Heart right ventricle (tissue), 16 donors: ENCODE measurements at regions not wholly inside any gene's neighbourhood (a gene's known extent, or its start where the extent isn't known, plus 50 kb on each side); places are given as distances from the start of the nearest gene placed in this dataset.

Experiments used
- ATAC-seq, 8 donors: fragments of 200-7000 bp; cut with Tn5 transposase; one replicate each; pipeline ENCODE4 v1.9.1; 2020; ENCODE audit warnings: mild to moderate bottlenecking in 8 of 8, moderate library complexity in 8 of 8, moderate number of reproducible peaks in 1 of 8
- DNase-seq, 2 donors: peaks; one replicate each; pipeline ENCODE4 v3.0.0-alpha.2; 2020
- H3K27ac ChIP-seq, 10 donors: fragments of 200-600 bp; sonication (generic) in 2 of 10; one replicate each; pipeline versions ENCODE4 v1.5.0 to v1.8.0; 2020 to 2022; ENCODE audit warnings: mild to moderate bottlenecking in 3 of 10
- H3K27me3 ChIP-seq, 7 donors: fragments of 200-600 bp; one replicate each; pipeline ENCODE4 v1.8.0; 2021 to 2022; ENCODE audit warnings: mild to moderate bottlenecking in 2 of 7
- H3K36me3 ChIP-seq, 9 donors: fragments of 200-600 bp; sonication (generic) in 1 of 9; one replicate each; pipeline versions ENCODE4 v1.5.0 to v1.8.0; 2020 to 2022; ENCODE audit warnings: mild to moderate bottlenecking in 2 of 9
- H3K4me1 ChIP-seq, 9 donors: fragments of 200-600 bp; sonication (generic) in 1 of 9; one replicate each; pipeline versions ENCODE4 v1.5.0 to v1.8.0; 2020 to 2022; ENCODE audit warnings: mild to moderate bottlenecking in 4 of 9
- H3K4me3 ChIP-seq, 10 donors: fragments of 200-600 bp; sonication (generic) in 2 of 10; one replicate each; pipeline versions ENCODE4 v1.5.0 to v1.8.0; 2020 to 2022; ENCODE audit warnings: mild to moderate bottlenecking in 7 of 10, moderate library complexity in 2 of 10
- H3K9me3 ChIP-seq, 11 donors: fragments of 200-600 bp in 10 of 11; sonication (generic) in 2 of 11; one replicate each; pipeline versions ENCODE4 v1.5.0 to v1.8.0; 2013 to 2022; ENCODE audit warnings: mild to moderate bottlenecking in 2 of 11, control low read depth in 1 of 11, moderate library complexity in 1 of 11
- CTCF ChIP-seq, 9 donors: fragments of 200-600 bp; sonication (generic) in 2 of 9; IDR thresholded peaks; one replicate each; pipeline versions ENCODE4 v1.5.0 to v1.8.0; 2021 to 2022; ENCODE audit warnings: antibody characterized with exemption in 9 of 9, mild to moderate bottlenecking in 5 of 9, moderate library complexity in 1 of 9
- WGBS, 2 donors: extraction: QIAGEN DNeasy Blood & Tissue Kit; methylation state at CpG; one replicate each; pipeline ENCODE4 v1.1.7; 2013; ENCODE audit warnings: inconsistent platforms in 1 of 2; 5-methylcytosine and 5-hydroxymethylcytosine counted together
- intact Hi-C, 10 donors: fragments of 100-400 bp; cut with DNase I; formaldehyde crosslinking; loops; one replicate each; pipeline versions ENCODE4 v1.11.1 to v1.14.2; 2022
- donor health status: Arrhythmogenic right ventricular cardiomyopathy.
- donor health status: ischemic (EF 13 %, LVEDD 7.1; RV severe dilation, severe dysfunction).
- donor health status: healthy with polysubstance abuse.
- donor health status: DM: no; HTN: yes; CAD: no.
- donor health status: DM: no; HTN: no; CAD: no.
- donor health status: ischemic (EF 25% LVEDD 6.9; RV normal size, moderate dysfunction).
- donor health status: ischemic (EF 25% LVEDD 5.7; RV mildly dilated, moderate dysfunction).
- donor health status: healthy.
- donor health status: DM: yes; HTN: yes; CAD: no.
- donor health status: Ischemic cardiomyopathy.
- donor health status: ischemic (EF 35%, LVEDD 5.7; RV mildly dilated, moderate dysfunction).
- donor health status: nonischemic (EF 11% LVEDD 7.7; RV severe dilation, severe dysfunction).
- donor health status: DM: yes; HTN: yes; CAD: no.
- donor health status: PGD.
- donor health status: ischemic (EF 29% LVEDD 5.4; RV normal size, mild dysfunction).
- donor health status: nonischemic (EF 23%, LVEDD 6.1; RV moderate dilation, normal function).

GRCh38 chr1:177593105-177593504 is 376.8 kb downstream of the SEC16B start:
- ATAC-seq (no peak), DNase-seq (no peak)
- H3K27ac ChIP-seq: no peak overlapping the region
- no peaks in the 10 kb centered on the region for H3K4me1 ChIP-seq
- H3K27me3 ChIP-seq: peaks cover 0 to 27% (median 10%) of the 10 kb centered on the region in 7 donors
- no peaks in the 10 kb centered on the region for H3K9me3 ChIP-seq
- TF ChIP-seq CTCF (IDR thresholded peaks at IDR 0.05): no peak
- intact Hi-C loops: no loop called here
- 74 to 75% methylated on average over 3 of the region's 3 CpGs for WGBS, 2 donors
- no peaks in the 10 kb centered on the region for H3K36me3 ChIP-seq
- H3K4me3 ChIP-seq: no peak overlapping the region

- peaks cover 0 to 27% (median 10%) of the 10 kb centered on the region in 7 donors for H3K27me3 ChIP-seq
- intact Hi-C loops: no loop called here
- ATAC-seq: no peak
- H3K9me3 ChIP-seq: no peaks in the 10 kb centered on the region
- no peaks in the 10 kb centered on the region for H3K36me3 ChIP-seq
- TF ChIP-seq CTCF (IDR thresholded peaks at IDR 0.05): no peak
- no peak for DNase-seq
- H3K4me1 ChIP-seq: no peaks in the 10 kb centered on the region
- H3K4me3 ChIP-seq: no peak overlapping the region
- no peak overlapping the region for H3K27ac ChIP-seq
- WGBS, 2 donors: 62 to 65% methylated on average over 4 of the region's 4 CpGs
Measured at GRCh38 chr1:177592624-177593023, 377.2 kb downstream of the SEC16B start.

GRCh38 chr1:177591155-177591554 is 378.7 kb downstream of the SEC16B start:
- H3K27ac ChIP-seq: no peak overlapping the region
- H3K36me3 ChIP-seq: no peaks in the 10 kb centered on the region
- ATAC-seq: no peak
- peaks cover 0 to 27% (median 8%) of the 10 kb centered on the region in 7 donors for H3K27me3 ChIP-seq
- H3K4me3 ChIP-seq: no peak overlapping the region
- no peaks in the 10 kb centered on the region for H3K9me3 ChIP-seq
- intact Hi-C loops: no loop called here
- WGBS, 2 donors: 62 to 79% methylated on average over 11 of the region's 11 CpGs
- no peaks in the 10 kb centered on the region for H3K4me1 ChIP-seq
- TF ChIP-seq CTCF (IDR thresholded peaks at IDR 0.05): no peak
- no peak for DNase-seq

- DNase-seq: no peak
- ATAC-seq: no peak
- TF ChIP-seq CTCF (IDR thresholded peaks at IDR 0.05): no peak
- Histone ChIP-seq H3K9me3 (no peaks in the 10 kb centered on the region), H3K4me1 (no peaks in the 10 kb centered on the region), H3K27me3 (peaks cover 0 to 23% (median 7%) of the 10 kb centered on the region in 7 donors), H3K27ac (no peak overlapping the region), H3K4me3 (no peak overlapping the region), H3K36me3 (no peaks in the 10 kb centered on the region)
- WGBS, 2 donors: 60 to 67% methylated on average over 3 of the region's 3 CpGs
- intact Hi-C loops: no loop called here
Measured at GRCh38 chr1:177589166-177589565, 380.7 kb downstream of the SEC16B start.
